NCI-H2171 treated with DMSO at 0.1 percent for 48 hours (cell line): ENCODE measurements at regions not wholly inside any gene's neighbourhood (a gene's known extent, or its start where the extent isn't known, plus 50 kb on each side); places are given as distances from the start of the nearest gene placed in this dataset.
"Not testable (repeated sequence)": the region's sequence is repeated elsewhere in the genome, so short reads cannot be mapped to it uniquely, and the experiment has no call there.

Experiments used
- DNase-seq: peaks from one replicate; lab custom pipeline; 2025; lab: John Stamatoyannopoulos, UW

DNA sequence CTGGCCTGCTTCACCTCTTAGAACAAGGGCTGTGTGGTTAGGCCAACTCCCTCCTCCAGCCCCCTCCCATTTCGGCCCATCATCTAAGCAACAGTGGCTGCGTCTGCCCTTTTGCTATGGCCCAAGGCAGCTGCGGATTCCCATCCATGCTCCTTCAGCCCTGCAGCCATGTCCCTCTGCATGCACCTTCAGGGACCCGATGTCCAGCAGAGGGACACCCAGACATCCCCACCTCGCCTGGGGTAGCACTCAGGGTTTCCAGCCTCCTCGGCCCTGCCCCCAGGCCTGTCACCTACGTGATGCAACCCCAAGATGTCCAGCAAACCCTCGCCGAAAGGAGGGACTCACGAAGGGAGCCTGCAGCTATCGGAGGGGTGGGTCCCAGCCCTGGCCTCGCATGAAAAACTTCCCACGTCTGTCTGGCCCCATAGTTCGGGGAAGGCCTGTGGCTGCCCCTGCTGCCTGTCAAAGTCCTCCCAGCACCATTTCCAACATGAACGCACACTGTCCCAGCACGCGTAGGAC lies 194.4 kb downstream of the CTTN start:
- no peak for DNase-seq

- DNase-seq = no peak
Observed at GRCh38 chr11:70593446-70593983, 195.2 kb downstream of the CTTN start.

DNA sequence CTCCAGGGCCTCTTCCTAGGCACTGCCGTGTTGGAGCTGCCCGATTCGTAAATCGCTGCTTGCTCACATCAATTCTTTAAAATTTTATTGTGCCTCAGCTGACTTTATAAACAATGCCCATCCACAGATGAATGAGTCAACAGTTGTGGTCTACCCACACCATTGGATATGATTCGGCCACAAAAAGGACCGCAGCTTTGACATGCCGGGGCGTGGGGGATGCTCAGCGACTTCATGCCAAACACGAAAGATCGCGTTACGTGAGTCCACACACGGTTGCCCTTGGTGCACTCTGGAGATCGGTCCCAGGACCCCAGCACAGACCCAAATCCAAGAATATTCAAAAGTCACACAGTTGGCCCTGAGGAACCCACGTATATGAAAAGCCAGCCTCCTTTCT lies 195.7 kb downstream of the CTTN start:
- DNase-seq = no peak

GRCh38 chr11:70594606-70595005 lies 196.3 kb downstream of the CTTN start:
- DNase-seq = no peak

DNA sequence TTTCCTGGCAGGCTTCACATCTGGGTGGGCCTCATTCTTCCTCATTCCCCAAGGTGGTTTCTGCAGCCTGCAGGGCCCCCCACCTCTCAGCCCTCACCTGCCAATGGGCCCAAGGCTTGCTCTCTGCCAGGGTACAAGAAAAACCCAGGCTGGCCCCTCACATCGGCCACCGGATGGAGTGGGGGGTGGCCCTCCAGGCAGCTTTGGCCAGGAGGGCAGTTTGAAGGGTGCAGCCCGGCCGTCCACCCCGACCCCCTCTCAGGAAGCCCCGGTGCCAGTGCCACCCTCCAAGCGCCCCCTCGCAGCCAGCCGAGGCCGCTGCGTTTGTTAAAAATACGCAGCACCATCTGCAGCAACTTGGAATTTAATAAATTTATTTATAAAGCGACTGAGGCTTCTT lies 196.7 kb downstream of the CTTN start:
- no peak for DNase-seq

DNA sequence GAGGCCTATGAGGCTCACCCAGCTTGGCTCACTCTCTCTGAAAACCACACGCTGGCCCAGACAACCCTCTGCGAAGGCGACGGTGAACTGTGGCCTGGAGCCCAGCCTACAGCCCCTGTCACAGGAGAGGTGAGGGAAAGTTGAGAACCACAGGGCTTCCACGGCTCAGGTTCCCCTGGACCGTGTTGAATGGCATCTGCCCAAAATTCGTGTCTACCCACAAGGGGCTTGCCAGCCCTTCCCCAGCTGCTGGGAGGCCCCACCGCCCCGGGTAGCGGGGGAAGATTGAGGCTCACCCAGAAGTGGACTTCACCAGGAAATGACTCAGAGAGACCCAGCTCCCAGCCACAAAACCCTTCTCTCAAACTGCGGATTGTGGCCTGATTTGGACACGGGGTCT lies 197.1 kb downstream of the CTTN start:
- DNase-seq = no peak

- DNase-seq = no peak
Observed at GRCh38 chr11:70596091-70596490, 197.8 kb downstream of the CTTN start.

GRCh38 chr11:70597006-70597555 lies 198.8 kb downstream of the CTTN start:
- DNase-seq = no peak

GRCh38 chr11:70597751-70598625 lies 199.7 kb downstream of the CTTN start:
- DNase-seq = no peak

- not testable (repeated sequence) for DNase-seq
Observed at GRCh38 chr11:70600911-70601415, 202.6 kb downstream of the CTTN start.

GRCh38 chr11:70601861-70602538 lies 203.7 kb downstream of the CTTN start:
- DNase-seq = peak; percentile 78

DNA sequence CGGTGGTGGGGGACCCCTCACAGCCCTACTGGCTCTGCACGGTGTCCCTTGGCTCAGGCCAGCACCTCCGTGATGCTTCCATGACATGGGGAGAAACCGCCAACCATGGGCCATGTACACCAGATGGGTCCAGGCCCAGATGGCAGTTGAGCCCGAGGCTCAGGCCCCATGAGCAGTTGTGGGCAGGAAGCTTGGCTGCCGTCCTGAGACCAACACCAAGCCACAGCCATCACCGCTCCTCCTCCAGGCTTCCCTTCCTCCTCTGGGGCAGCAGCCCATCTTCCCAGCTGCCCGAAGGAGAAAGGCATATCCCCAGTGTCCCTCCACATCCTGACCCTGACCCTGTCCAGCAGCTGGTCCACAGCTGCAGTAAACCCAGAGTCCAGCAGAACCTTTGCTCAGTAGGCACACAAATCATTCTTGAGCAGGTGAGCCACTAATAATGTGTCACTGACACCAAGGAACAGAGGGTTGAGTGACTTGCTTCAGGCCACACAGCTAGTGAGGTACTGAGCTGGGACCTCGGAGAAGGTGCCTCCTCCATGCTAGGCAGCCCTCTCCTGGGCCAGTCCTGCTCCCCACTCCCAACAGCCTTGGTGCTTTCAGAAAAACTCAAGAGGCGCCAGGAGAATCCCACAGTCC lies 204.9 kb downstream of the CTTN start:
- DNase-seq = no peak

DNA sequence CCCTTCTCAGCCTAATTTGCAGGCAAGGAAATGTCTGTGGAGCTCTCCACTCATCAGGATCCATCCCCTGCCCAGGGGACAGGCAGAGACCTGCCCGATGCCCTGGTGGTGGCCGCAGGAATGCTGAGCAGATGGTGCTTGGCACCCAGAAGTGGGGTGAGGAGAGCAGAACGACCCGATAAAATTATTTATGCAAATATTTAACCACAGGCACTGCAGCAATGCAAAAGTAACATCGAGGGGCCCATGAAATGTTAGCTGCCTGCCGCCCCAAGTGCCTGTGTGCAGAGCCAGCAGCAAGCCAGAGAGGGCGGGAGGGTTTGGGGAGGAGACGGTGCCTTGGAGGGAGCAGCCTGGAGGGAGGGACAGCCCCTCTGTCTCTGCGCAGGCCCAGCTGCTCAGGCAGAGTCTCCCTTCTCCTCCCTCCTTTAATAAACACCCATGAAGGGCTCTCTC lies 205.5 kb downstream of the CTTN start:
- peak; percentile 70 for DNase-seq

DNA sequence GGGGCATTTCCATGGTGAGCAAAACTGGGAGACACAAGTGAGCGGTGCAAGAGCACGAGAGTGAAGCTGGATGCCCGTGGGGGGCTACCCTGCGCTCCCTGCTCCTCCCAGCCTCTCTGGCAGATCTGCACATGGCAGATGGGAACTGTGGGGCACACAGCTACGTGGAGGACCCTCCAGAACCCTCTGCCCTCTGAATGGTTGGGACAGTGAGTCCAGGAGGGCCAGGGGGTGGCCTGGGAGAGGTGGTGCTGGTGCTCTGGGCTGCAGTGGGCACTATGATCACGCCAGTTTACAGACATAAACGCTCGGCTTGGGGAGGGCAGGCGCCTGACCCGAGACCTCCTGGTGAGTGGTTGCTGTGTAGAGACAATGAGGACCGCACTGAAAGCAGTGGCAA lies 205.9 kb downstream of the CTTN start:
- no peak for DNase-seq

- DNase-seq = no peak
Observed at GRCh38 chr11:70604630-70605467, 206.5 kb downstream of the CTTN start.

- no peak for DNase-seq
Observed at GRCh38 chr11:70605468-70605815, 207.1 kb downstream of the CTTN start.

- DNase-seq = no peak
Observed at GRCh38 chr11:70605846-70606245, 207.5 kb downstream of the CTTN start.

- no peak for DNase-seq
Observed at GRCh38 chr11:70606248-70606950, 208.1 kb downstream of the CTTN start.

GRCh38 chr11:70606951-70607330 lies 208.6 kb downstream of the CTTN start:
- no peak for DNase-seq

DNA sequence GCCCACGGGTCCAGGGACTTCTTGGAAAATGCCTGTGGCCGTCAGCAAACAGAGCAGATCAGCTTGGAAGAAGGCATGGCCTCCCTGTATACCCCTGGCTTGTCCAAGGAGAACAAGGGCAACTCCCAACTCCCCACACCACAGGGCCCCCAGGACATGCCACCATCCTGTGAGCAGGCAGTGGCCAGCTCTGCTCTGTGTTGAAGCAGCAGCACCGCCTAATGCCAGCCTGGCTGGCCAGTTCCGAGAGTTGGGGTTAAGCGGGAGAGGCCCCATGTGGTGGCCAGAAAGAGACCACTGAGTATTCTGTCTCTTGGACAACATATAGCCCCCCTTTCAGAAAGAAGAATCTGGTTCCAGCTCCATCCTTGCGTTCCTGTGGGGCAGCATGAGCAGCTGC lies 209.2 kb downstream of the CTTN start:
- DNase-seq = no peak
